NCI-H748 treated with DMSO at 0.1 percent for 48 hours (cell line): ENCODE measurements at regions not wholly inside any gene's neighbourhood (a gene's known extent, or its start where the extent isn't known, plus 50 kb on each side); places are given as distances from the start of the nearest gene placed in this dataset.

Experiments
- DNase-seq: peaks from one replicate; lab custom pipeline; 2025; lab: John Stamatoyannopoulos, UW

DNA sequence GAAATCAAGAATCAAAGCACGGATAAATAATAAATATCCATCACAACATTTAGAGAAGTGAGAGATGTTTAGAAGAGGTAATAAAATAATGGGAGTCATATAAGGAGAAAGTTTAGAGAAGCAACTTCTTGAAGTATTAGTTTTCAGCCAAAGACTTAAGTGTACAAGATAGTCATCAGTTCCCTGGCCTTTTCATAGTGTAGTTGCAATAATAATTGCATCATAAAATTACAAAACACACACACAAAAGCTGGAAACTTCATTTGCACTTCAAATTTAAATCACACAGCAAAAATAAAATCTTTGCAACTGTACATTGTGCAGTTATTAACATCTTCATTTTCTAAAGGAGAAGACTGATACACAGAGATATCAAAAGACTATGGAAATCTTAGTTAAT lies 319.1 kb upstream of the RGMB start:
- DNase-seq: no peak

DNA sequence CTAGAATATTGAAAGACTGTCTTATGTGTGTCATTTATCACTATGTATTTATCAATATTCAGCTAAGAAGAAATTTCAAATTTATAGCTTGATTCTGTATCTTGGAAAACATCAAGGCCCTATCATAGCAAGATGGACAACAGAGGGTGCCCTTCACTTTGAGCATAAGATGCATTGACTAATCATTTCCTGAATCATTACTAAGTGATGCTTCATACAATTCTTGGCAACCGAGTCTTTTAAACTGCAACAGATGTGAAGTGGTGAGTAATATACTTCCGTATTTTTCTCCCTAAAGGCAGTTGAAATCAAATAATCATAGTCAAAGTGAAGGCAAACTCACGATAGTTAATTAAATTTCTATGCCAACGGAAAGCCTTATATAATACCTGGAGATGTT lies 318.6 kb upstream of the RGMB start:
- DNase-seq: no peak

DNA sequence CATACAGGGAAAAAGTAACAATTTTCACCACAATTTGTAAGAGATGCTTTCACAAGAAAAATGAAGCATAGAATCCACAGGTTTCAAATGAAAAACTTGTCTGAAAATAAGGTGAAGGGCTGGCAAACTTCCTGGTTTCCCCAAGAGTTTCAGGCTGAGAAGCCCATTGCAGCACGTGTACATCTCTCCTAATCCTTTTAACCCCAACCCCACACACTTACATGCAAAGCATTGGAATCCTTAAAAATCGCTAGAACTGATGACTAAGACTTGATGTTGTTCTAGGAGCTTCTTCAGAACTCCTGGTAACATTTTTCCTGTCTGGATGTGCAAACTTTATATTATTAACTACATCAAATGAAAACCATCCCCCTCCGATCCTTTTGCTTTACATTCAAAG lies 317.8 kb upstream of the RGMB start:
- no peak for DNase-seq

DNA sequence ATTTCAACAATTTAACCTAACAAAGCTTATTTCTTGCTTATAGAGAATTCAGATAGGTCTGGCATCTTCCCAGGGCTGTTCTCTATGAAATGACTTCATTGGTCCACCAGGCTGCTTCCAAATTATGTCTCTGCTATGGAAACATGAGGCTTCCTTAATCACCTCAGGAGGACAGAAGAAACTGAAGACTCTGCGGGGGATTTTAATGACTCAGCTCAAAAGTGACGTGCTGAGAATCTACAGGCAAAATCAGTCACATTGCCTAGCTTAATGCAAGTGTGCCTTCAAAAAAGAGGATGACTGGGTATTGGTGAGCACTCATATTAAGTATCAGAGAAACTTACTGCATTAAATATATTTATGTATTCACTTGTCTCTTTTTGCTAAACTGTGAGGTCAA lies 315.5 kb upstream of the RGMB start:
- DNase-seq: no peak

DNA sequence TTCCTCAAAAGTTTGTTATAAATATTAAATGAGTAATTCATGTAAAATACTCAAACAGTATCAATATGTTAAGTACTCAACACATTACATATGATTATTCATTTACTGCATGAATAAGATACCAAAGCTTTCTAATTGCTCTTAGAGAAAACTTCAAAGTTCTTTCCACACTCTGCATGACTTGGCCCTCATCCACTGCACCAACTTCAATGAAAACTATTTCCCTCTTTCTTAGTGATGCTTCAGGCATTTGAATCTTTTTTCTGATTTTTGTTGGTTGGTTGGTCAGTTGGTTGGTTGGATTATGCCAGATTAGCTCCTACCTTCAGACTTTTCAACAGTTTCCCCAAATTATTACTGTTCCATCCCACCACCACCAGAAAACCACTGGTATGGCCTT lies 314.7 kb upstream of the RGMB start:
- DNase-seq: no peak

DNA sequence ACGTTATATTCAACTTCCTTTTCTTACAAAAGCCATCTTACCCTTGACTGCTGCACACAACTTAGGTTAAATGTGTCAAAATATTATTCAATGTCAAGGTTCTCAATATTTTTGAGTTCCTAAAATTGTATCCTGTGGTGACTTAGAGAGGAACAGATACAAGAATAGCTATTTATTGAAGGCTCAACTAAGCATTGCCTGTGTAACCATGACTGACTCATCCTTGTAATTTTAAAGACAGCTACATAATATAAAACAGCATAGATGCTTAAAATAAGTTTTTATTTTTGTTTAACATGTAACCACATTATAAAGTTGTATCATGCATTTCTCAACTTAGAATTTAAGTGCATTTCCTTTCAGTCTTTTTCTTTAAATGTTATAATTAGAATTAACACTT lies 312.9 kb upstream of the RGMB start:
- no peak for DNase-seq

DNA sequence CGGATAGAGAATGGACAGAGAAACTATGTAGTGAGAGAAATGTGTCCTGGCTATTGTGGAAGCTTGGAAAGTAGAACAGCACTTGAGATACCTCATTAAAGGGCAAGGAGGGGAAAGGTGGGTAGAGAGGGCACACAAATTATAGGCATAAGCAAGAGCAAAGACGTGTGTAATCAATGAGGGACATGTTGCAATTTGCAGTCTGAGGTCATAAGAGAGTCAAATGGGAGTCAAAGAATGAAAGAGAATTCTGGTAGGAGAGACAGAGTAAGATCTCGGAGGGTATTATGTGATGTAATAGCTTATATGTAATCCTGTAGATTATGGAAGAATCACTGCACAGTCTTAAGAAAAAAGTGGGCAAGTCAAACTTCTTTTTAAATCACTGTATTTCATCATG lies 312.0 kb upstream of the RGMB start:
- no peak for DNase-seq

DNA sequence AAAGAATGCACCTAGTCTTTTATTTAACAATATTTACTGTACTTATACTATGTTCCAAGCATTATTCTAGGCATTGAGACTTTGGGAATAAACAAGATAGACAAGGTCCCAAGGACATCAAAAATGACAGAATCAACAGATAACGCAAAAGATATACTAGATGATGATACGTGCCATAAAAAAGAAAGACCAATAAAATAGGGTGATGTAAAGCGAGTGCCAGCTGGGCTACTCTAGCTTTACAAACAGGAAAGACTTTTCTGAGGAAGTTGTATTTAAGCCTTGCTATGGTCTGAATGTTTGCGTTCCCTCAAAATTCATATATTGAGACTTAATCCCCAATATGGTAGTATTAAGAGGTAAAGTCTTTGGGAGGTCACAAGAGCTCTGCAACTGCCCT lies 310.2 kb upstream of the RGMB start:
- DNase-seq: no peak

DNA sequence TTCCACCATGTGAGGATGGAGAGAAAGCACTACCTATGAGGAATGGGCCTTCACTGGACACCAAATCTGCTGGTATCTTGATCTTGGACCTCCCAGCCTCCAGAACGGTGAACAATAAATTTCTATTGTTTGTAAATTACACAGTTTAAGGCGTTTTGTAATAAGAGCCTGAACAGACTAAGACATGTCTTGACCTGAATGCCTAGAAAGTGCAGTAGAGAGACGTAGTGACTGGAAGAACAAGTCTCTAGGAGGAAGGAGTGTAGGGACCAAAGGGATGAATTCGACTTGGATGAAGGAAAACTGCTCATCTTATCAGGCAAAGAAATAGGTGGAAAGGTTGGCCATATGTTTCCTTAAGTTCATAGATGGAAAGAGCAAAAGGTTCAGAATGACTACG lies 309.8 kb upstream of the RGMB start:
- DNase-seq: no peak

DNA sequence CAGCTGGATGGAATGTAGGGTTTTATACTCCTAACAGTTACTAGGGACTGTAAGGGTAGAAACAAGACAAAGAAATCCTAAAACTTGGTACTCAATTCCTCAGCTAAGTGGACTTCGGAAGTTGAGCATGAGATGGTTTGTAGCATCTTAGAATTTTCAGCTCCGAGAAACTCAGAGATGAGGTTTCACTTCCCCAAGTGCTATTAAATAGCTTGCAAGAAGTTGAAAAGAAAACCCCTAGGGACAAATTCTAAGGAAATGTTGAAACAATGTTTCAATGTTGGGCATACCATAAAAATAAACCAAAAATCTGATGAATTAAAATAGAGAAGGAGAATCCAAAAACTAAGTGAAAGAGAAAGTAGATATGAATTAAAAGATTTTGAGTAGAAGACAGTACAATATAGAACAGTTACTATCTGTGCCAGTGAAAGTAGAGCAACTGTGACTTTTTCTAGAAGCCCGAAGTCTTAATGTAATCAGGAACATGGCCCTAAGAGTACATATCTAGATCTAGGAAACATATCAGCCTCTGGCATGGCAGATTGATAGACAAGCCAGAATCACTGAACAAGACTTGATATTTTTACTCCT lies 308.6 kb upstream of the RGMB start:
- no peak for DNase-seq

DNA sequence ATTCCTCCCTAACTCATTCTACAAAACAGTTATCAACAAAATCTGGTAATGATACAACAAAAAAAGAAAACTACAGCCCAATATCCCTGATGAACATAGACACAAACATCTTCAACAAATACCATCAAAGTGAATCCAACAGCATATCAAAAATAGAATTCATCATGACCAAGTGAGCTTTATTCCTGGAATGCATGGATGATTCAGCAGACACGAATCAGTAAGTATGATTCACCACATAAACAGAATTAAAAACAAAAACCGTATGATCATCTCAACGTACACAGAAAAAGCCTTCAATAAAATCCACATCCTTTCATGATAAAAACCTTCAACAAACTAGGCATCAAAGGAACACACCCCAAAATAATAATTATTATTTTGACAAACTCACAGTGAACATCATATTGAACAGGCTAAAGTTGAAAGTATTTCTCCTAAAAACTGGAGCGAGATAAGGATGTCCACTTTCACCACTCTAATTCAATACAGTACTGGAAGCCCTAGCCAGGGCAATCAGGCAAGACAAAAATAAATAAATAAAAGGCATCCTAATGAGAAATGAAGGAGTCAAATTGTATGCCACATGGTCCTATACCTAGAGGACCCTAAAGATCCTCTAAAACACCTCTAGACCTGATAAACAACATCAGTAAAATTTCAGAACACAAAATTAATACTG lies 305.1 kb upstream of the RGMB start:
- DNase-seq: no peak

DNA sequence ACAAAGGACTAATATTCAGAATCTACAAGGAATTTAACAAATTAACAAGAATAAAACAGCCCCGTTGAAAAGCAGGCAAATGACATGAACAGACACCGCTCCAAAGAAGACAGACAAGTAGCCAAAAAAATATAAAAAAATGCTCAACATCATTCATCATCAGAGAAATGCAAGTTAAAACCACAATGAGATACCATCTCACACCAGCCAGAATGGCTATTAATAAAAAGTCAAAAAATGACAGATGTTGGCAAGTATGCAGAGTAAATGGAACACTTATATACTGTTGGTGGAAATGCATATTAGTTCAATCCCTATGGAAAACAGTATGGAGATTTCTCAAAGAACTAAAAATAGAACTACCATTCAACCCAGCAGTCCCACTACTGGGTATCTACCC lies 302.7 kb upstream of the RGMB start:
- DNase-seq: no peak

DNA sequence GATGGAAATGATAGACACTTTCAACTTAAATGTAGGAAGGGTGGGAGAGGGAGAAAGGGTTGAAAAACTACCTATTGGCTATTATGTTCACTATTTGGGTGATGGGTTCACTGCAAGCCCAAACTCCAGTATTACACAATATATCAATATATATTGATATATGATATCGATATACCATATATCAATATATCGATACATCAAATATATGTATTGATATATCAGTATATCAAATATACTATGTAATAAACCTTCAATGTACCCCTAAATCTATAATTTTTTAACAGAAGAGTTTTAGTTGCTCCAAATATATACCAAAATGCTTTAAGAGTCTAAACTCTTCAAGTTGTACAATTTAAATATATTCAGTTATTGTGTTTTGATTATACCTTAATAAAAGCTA lies 302.0 kb upstream of the RGMB start:
- no peak for DNase-seq

DNA sequence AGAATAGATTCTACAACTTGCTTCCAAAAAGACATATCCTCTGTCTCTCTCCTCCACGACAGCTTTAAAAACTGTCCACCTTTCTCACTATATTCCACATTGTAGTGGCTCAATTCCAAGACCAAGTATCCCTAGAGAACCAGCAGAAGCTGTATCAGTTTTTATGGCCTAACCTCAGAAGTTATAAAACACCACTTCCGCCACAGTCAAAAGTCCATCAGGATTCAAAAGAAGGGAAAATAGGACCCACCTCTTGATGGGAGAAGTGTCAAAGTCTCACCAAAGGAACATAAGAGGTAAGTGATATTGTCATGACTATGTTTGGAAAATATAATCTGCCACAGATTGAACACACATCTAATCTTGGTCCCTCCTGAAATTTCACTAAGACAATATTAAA lies 299.2 kb upstream of the RGMB start:
- DNase-seq: no peak

DNA sequence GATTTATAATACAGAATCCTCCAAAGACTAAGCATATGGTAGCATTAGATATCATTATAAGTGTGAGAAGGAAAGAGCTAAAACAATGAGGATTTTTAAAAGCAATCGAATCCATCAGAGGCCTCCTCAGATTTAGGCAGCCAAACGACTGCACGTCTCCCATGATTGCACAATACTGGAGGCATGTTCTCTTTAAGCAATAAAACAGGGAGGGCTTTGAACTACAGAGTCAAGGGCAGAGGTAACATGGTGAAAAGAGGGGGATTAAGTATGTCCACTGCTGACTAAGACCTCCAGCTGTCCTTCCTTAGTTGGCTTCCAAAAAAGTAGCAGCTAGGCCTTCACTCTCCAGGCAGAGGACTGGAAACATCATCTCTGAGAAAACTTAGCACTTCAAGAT lies 298.7 kb upstream of the RGMB start:
- DNase-seq: no peak

DNA sequence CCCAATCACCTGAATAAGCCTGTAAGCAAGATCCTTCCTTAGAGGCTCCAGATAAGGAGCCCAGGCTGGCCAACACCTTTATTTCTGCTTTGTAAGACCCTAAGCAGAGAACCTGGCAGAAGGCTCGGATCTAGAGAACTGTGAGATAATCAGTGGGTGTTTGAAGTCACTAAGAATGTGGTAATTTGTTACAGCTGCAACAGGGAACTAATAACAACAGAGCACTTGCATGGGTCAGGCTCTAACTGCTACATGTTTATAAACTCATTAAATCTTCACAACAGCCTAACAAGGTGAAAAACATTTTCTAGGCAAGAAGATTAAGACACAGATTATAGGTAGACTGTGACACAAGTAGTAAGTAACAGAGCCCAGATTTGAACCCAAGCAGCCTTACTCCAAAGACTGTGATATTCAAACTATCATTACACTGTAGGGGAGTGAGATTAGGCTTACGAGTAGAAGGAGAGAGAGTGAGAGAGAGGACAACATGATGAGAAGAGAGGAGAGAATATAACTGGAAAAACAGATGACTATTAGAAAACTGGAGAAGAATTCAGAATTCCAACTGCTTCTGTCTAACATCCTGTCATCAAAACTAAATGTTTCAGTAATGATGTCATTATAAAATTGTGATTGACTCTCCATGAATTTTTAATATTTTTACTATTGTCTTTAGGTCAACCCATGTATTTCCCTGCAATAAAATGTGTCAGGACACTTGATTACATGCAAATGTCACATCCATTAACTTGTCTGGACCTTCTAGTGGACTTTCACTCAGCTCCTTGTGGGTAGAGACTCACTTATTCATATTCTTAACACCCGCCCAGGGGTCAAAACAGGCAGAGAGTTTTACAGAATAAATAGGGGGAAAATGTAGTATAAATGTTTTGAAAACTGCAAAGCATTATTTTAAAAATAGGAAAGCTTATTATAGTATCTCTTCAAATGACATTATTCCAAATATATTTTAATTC lies 290.9 kb upstream of the RGMB start:
- no peak for DNase-seq

DNA sequence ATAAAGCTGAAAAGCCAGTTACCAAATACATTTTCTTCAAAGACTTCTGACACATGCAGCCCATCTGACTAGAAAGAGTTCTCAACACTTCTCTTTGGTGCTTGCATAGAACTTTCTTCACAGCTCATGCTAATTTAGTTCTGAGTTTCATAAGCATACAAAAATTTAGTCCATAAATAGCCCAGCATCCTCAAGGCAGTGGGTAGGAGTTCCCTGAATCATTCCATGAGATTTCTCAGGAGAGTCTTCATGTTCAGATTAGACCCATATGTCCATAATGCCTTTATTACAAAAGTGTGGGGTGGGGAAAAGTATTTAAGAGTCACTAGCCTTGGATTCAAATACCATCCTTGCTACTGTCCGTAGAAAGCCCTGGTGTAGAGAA lies 290.2 kb upstream of the RGMB start:
- DNase-seq: no peak

DNA sequence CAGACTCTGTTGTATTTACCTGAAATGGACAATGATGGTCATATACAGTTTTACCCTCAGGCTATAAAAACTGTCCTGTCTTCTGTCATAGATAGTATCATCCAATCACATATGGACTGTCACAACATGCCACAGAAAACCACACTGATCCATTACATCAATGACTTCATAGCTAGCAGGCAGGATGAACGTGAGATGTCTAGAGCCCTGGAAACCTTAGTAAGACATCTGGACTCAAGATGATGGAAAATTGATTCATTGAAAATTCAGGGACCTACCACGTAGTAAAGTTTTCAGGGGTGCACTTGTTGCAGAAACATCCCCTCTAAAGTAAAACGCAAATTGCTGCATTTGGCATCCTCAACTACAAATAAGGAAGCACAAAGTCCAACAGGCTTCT lies 284.4 kb upstream of the RGMB start:
- no peak for DNase-seq

DNA sequence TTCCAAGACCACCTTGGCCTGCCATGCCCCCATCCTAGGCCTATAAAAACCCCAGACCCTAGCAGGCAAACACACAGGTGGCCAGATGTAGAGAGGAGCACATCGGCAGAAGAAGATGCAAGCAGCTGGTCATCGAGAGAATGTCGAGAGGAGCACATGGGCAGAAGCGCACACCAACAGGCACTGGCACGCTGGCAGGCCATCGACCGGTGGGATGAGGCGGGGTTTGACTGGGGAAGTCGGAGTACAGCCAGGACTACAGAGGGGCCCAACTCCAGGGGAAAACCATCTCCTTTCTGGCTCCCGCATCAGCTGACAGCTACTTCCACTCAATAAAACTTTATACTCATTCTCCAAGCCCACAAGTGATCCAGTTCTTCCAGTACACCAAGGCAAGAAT lies 283.1 kb upstream of the RGMB start:
- DNase-seq: no peak

DNA sequence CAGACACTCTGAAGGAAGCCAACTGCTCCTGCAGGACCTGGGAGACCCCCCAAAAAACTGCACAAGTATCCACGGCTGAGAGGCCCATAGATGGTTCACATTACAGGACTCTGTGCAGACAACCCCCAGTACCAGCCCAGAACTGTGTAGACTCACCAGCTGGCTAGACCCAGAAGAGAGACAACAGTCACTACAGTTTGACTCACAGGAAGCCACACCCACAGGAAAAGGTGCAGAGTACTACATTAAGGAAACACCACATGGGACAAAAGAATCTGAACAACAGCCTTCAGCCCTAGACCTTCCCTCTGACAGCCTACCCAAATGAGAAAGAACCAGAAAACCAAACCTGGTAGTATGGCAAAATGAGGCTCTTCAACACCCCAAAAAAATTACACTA lies 281.2 kb upstream of the RGMB start:
- no peak for DNase-seq

DNA sequence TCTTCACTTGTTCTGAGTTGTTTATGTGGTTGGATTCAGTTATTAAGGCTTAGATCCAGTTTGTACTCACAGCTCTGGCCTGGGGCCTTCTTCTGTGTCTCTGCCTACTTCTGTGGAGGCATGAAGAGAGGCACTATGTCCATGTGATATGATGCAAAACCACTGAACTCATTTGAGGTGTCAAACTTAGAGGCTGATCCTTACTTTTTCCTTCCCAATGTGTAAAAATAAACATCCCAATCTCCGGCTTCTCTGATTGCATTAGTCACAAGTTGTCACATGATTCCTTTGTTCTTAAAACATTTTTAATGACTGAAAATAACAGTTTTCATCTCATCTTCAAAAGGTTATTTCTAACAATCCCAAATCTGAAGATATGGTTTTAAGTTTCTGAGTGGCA lies 276.0 kb upstream of the RGMB start:
- DNase-seq: no peak

DNA sequence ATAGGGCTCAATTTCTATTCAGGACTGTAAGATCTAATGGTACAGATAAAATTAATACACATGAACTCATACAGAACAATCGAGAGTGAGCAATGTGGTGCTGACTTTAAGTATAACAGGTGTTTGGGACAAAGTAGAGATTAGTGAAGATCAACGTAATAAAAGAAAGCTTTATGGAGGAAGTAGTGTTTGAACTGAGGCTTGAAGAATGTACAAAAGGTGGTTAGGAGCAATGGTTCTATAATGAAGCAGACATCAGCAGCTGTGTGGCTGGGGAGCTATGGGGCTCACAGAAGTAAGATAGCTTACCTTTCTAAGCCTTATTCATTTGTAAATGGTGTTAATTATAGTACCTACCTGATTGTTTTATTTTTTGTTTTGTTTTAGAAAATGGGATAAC lies 275.4 kb upstream of the RGMB start:
- DNase-seq: no peak

DNA sequence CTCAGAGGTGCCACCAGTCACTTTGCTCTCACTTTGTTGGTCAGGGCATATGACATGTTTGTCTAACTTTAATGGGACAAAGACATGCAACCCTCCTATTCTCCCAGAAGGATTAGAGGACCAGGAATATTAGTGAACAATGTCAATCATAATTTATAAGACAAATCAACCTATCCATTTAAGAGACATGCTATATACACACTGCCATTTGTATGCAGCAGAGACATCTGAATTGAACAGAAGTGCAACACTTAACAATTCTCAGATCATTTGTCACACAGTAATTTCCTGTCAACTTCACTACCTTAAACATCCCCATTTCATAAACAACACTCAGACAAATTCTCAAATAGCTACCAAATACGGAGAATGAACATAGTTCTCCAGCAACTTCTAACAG lies 273.6 kb upstream of the RGMB start:
- DNase-seq: no peak
